ENCODE measurements at regions not wholly inside any gene's neighbourhood (a gene's known extent, or its start where the extent isn't known, plus 50 kb on each side); places are given as distances from the start of the nearest gene placed in this dataset.
"Not testable (repeated sequence)": the region's sequence is repeated elsewhere in the genome, so short reads cannot be mapped to it uniquely, and the experiment has no call there.

DNA sequence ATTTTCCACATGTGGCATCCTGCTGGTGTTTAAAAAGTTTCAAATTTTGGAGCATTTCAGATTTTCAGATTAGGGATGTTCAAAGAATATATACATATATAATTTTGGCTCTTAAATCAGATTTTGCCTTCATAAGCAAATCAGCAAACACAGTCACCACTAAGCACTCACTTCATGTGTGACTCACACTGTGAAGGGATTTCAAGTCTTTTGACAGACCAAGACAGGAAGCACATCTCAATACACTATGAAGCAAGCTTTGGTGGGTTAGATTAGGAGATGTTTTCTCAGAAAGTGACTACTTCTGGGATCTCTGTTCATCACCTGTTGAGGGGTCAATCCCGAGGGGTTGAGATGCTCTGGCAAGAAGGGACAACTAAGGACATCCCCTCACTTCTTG lies 227.8 kb upstream of the RBBP8 start:
- DNase-seq (ENCODE audit: low read depth in 1 of 2, low spot score in 1 of 2), result no peak
- Histone ChIP-seq H3K27me3 (ENCODE audit: insufficient read depth, poor library complexity, severe bottlenecking) (peaks cover 3% of the 10 kb centered on the region), H3K27ac (replicated peaks) (no peak overlapping the region), H3K4me3 (replicated peaks; ENCODE audit: insufficient read depth, low read length) (no peak overlapping the region)
- TF ChIP-seq SPI1 (IDR thresholded peaks at IDR 0.05; ENCODE audit: borderline replicate concordance, low read depth), result no peak
- TF ChIP-seq, protein P1, sequence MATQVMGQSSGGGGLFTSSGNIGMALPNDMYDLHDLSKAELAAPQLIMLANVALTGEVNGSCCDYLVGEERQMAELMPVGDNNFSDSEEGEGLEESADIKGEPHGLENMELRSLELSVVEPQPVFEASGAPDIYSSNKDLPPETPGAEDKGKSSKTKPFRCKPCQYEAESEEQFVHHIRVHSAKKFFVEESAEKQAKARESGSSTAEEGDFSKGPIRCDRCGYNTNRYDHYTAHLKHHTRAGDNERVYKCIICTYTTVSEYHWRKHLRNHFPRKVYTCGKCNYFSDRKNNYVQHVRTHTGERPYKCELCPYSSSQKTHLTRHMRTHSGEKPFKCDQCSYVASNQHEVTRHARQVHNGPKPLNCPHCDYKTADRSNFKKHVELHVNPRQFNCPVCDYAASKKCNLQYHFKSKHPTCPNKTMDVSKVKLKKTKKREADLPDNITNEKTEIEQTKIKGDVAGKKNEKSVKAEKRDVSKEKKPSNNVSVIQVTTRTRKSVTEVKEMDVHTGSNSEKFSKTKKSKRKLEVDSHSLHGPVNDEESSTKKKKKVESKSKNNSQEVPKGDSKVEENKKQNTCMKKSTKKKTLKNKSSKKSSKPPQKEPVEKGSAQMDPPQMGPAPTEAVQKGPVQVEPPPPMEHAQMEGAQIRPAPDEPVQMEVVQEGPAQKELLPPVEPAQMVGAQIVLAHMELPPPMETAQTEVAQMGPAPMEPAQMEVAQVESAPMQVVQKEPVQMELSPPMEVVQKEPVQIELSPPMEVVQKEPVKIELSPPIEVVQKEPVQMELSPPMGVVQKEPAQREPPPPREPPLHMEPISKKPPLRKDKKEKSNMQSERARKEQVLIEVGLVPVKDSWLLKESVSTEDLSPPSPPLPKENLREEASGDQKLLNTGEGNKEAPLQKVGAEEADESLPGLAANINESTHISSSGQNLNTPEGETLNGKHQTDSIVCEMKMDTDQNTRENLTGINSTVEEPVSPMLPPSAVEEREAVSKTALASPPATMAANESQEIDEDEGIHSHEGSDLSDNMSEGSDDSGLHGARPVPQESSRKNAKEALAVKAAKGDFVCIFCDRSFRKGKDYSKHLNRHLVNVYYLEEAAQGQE (IDR thresholded peaks at IDR 0.05; ENCODE audit: insufficient replicate concordance, low read depth), result no peak
- TF ChIP-seq GABPA (IDR thresholded peaks at IDR 0.05; ENCODE audit: low read depth), result no peak
- TF ChIP-seq, protein P2, sequence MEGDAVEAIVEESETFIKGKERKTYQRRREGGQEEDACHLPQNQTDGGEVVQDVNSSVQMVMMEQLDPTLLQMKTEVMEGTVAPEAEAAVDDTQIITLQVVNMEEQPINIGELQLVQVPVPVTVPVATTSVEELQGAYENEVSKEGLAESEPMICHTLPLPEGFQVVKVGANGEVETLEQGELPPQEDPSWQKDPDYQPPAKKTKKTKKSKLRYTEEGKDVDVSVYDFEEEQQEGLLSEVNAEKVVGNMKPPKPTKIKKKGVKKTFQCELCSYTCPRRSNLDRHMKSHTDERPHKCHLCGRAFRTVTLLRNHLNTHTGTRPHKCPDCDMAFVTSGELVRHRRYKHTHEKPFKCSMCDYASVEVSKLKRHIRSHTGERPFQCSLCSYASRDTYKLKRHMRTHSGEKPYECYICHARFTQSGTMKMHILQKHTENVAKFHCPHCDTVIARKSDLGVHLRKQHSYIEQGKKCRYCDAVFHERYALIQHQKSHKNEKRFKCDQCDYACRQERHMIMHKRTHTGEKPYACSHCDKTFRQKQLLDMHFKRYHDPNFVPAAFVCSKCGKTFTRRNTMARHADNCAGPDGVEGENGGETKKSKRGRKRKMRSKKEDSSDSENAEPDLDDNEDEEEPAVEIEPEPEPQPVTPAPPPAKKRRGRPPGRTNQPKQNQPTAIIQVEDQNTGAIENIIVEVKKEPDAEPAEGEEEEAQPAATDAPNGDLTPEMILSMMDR (IDR thresholded peaks at IDR 0.05; ENCODE audit: insufficient read depth, low read length), result no peak
- no peak for TF ChIP-seq POLR2AphosphoS5 (IDR thresholded peaks at IDR 0.05; ENCODE audit: low read depth)

DNA sequence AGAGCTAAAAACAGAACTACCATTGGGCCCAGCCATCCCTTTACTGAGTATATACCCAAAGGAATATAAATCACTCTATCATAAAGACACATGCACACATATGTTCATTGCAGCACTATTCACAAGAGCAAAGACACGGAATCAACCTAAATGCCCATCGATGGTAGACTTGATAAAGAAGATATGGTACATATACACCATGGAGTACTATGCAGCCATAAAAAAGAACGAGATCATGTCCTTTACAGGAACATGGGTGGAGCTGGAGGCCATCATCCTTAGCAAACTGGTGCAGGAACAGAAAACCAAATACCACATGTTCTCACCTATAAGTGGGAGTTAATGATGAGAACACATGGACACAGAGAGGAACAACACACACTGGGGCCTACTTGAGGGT lies 227.1 kb upstream of the RBBP8 start:
- DNase-seq (ENCODE audit: low read depth in 1 of 2, low spot score in 1 of 2); H3K4me3 ChIP-seq (replicated peaks; ENCODE audit: insufficient read depth, low read length); H3K27me3 ChIP-seq (ENCODE audit: insufficient read depth, poor library complexity, severe bottlenecking); H3K27ac ChIP-seq (replicated peaks): not testable (repeated sequence)

GRCh38 chr18:22709288-22710060 lies 223.7 kb upstream of the RBBP8 start:
- TF ChIP-seq POLR2AphosphoS5 (IDR thresholded peaks at IDR 0.05; ENCODE audit: low read depth) (no peak), GABPA (IDR thresholded peaks at IDR 0.05; ENCODE audit: low read depth) (no peak), SPI1 (IDR thresholded peaks at IDR 0.05; ENCODE audit: borderline replicate concordance, low read depth) (no peak)
- TF ChIP-seq, protein P1 (IDR thresholded peaks at IDR 0.05; ENCODE audit: insufficient replicate concordance, low read depth), result no peak
- TF ChIP-seq, protein P2 (IDR thresholded peaks at IDR 0.05; ENCODE audit: insufficient read depth, low read length), result no peak
- peaks cover 3% of the 10 kb centered on the region for H3K27me3 ChIP-seq (ENCODE audit: insufficient read depth, poor library complexity, severe bottlenecking)
- no peak overlapping the region for H3K27ac ChIP-seq (replicated peaks)
- H3K4me3 ChIP-seq (replicated peaks; ENCODE audit: insufficient read depth, low read length), result no peak overlapping the region
- DNase-seq (ENCODE audit: low read depth in 1 of 2, low spot score in 1 of 2), result no peak

GRCh38 chr18:22710673-22711191 lies 222.4 kb upstream of the RBBP8 start:
- H3K27me3 ChIP-seq (ENCODE audit: insufficient read depth, poor library complexity, severe bottlenecking), result peaks cover 3% of the 10 kb centered on the region
- no peak for DNase-seq (ENCODE audit: low read depth in 1 of 2, low spot score in 1 of 2)
- no peak overlapping the region for H3K4me3 ChIP-seq (replicated peaks; ENCODE audit: insufficient read depth, low read length)
- no peak for TF ChIP-seq GABPA (IDR thresholded peaks at IDR 0.05; ENCODE audit: low read depth)
- TF ChIP-seq, protein P2 (IDR thresholded peaks at IDR 0.05; ENCODE audit: insufficient read depth, low read length), result no peak
- TF ChIP-seq, protein P1 (IDR thresholded peaks at IDR 0.05; ENCODE audit: insufficient replicate concordance, low read depth), result no peak
- TF ChIP-seq SPI1 (IDR thresholded peaks at IDR 0.05; ENCODE audit: borderline replicate concordance, low read depth), result no peak
- TF ChIP-seq POLR2AphosphoS5 (IDR thresholded peaks at IDR 0.05; ENCODE audit: low read depth), result no peak
- H3K27ac ChIP-seq (replicated peaks), result no peak overlapping the region

All from HL-60 (cell line).